ENCODE measurements at regions not wholly inside any gene's neighbourhood (a gene's known extent, or its start where the extent isn't known, plus 50 kb on each side); places are given as distances from the start of the nearest gene placed in this dataset.
A peak's percentile ranks its signal among the peaks of the same experiment; 100 is the strongest.

DNA sequence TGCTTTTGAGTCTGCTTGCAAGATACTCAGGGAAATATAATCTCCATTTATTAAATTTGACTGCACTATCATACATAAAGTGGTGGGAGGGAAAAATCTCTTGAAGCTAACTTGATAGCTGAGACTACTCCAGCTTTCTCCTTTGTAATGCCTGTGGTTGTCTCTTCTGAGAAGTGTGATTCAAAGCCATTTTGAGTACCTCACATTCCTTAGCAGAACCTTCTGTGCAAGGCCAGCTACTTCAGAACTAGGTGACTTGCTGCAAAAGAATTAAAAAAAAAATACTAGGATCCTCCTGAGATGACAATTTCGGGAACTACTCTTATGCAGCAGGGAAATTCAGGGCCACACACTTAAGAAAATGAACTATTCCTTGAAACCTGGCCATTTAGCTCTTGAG lies 294.8 kb downstream of the MDFIC start:
- no peaks in the 10 kb centered on the region for H3K27me3 Mint-ChIP-seq (ENCODE audit: insufficient read depth, low read depth, poor library complexity)
- Histone ChIP-seq H3K27ac (ENCODE audit: low read depth) (no peak overlapping the region), H2AFZ (no peak overlapping the region), H3K9me2 (ENCODE audit: insufficient read depth) (no peaks in the 10 kb centered on the region), H4K20me1 (replicated peaks; ENCODE audit: insufficient read depth) (no peaks in the 10 kb centered on the region), H3K4me1 (ENCODE audit: insufficient read depth) (no peaks in the 10 kb centered on the region), H3F3A (replicated peaks; ENCODE audit: low read depth) (no peaks in the 10 kb centered on the region), H3K27me3 (ENCODE audit: insufficient read depth) (peaks cover 30% of the 10 kb centered on the region), H3K36me3 (ENCODE audit: insufficient read depth) (no peaks in the 10 kb centered on the region), H3K4me2 (no peak overlapping the region), H3K79me2 (replicated peaks; ENCODE audit: insufficient read depth) (no peaks in the 10 kb centered on the region), H3K4me3 (no peak overlapping the region)
- TF ChIP-seq POLR2AphosphoS5 (IDR thresholded peaks at IDR 0.05; ENCODE audit: low read depth) (no peak), CREB1 (CRISPR knock-in tag; IDR thresholded peaks at IDR 0.05; ENCODE audit: low read depth) (no peak), ZNF114 (CRISPR knock-in tag; IDR thresholded peaks at IDR 0.05) (no peak), EZH2phosphoT487 (IDR thresholded peaks at IDR 0.05; ENCODE audit: unreplicated experiment) (no peak), NANOG (IDR thresholded peaks at IDR 0.05; ENCODE audit: borderline replicate concordance) (no peak), JUNB (IDR thresholded peaks at IDR 0.05; ENCODE audit: unreplicated experiment) (no peak), EZH2 (IDR thresholded peaks at IDR 0.05; ENCODE audit: low read depth, unreplicated experiment) (no peak), ZNF331 (CRISPR knock-in tag; IDR thresholded peaks at IDR 0.05; ENCODE audit: low read depth) (no peak), STAT1 (IDR thresholded peaks at IDR 0.05; ENCODE audit: unreplicated experiment) (no peak)
- TF ChIP-seq, protein P1, sequence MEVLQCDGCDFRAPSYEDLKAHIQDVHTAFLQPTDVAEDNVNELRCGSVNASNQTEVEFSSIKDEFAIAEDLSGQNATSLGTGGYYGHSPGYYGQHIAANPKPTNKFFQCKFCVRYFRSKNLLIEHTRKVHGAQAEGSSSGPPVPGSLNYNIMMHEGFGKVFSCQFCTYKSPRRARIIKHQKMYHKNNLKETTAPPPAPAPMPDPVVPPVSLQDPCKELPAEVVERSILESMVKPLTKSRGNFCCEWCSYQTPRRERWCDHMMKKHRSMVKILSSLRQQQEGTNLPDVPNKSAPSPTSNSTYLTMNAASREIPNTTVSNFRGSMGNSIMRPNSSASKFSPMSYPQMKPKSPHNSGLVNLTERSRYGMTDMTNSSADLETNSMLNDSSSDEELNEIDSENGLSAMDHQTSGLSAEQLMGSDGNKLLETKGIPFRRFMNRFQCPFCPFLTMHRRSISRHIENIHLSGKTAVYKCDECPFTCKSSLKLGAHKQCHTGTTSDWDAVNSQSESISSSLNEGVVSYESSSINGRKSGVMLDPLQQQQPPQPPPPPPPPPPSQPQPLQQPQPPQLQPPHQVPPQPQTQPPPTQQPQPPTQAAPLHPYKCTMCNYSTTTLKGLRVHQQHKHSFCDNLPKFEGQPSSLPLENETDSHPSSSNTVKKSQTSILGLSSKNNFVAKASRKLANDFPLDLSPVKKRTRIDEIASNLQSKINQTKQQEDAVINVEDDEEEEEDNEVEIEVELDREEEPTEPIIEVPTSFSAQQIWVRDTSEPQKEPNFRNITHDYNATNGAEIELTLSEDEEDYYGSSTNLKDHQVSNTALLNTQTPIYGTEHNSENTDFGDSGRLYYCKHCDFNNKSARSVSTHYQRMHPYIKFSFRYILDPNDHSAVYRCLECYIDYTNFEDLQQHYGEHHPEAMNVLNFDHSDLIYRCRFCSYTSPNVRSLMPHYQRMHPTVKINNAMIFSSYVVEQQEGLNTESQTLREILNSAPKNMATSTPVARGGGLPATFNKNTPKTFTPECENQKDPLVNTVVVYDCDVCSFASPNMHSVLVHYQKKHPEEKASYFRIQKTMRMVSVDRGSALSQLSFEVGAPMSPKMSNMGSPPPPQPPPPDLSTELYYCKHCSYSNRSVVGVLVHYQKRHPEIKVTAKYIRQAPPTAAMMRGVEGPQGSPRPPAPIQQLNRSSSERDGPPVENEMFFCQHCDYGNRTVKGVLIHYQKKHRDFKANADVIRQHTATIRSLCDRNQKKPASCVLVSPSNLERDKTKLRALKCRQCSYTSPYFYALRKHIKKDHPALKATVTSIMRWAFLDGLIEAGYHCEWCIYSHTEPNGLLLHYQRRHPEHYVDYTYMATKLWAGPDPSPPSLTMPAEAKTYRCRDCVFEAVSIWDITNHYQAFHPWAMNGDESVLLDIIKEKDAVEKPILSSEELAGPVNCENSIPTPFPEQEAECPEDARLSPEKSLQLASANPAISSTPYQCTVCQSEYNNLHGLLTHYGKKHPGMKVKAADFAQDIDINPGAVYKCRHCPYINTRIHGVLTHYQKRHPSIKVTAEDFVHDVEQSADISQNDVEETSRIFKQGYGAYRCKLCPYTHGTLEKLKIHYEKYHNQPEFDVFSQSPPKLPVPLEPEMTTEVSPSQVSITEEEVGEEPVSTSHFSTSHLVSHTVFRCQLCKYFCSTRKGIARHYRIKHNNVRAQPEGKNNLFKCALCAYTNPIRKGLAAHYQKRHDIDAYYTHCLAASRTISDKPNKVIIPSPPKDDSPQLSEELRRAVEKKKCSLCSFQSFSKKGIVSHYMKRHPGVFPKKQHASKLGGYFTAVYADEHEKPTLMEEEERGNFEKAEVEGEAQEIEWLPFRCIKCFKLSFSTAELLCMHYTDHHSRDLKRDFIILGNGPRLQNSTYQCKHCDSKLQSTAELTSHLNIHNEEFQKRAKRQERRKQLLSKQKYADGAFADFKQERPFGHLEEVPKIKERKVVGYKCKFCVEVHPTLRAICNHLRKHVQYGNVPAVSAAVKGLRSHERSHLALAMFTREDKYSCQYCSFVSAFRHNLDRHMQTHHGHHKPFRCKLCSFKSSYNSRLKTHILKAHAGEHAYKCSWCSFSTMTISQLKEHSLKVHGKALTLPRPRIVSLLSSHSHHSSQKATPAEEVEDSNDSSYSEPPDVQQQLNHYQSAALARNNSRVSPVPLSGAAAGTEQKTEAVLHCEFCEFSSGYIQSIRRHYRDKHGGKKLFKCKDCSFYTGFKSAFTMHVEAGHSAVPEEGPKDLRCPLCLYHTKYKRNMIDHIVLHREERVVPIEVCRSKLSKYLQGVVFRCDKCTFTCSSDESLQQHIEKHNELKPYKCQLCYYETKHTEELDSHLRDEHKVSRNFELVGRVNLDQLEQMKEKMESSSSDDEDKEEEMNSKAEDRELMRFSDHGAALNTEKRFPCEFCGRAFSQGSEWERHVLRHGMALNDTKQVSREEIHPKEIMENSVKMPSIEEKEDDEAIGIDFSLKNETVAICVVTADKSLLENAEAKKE (CRISPR knock-in tag; IDR thresholded peaks at IDR 0.05): no peak
- TF ChIP-seq, protein P2, sequence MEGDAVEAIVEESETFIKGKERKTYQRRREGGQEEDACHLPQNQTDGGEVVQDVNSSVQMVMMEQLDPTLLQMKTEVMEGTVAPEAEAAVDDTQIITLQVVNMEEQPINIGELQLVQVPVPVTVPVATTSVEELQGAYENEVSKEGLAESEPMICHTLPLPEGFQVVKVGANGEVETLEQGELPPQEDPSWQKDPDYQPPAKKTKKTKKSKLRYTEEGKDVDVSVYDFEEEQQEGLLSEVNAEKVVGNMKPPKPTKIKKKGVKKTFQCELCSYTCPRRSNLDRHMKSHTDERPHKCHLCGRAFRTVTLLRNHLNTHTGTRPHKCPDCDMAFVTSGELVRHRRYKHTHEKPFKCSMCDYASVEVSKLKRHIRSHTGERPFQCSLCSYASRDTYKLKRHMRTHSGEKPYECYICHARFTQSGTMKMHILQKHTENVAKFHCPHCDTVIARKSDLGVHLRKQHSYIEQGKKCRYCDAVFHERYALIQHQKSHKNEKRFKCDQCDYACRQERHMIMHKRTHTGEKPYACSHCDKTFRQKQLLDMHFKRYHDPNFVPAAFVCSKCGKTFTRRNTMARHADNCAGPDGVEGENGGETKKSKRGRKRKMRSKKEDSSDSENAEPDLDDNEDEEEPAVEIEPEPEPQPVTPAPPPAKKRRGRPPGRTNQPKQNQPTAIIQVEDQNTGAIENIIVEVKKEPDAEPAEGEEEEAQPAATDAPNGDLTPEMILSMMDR (conservative IDR thresholded peaks at IDR 0.05; ENCODE audit: low read depth in 2 of 2): no peak
- TF ChIP-seq, protein P3, sequence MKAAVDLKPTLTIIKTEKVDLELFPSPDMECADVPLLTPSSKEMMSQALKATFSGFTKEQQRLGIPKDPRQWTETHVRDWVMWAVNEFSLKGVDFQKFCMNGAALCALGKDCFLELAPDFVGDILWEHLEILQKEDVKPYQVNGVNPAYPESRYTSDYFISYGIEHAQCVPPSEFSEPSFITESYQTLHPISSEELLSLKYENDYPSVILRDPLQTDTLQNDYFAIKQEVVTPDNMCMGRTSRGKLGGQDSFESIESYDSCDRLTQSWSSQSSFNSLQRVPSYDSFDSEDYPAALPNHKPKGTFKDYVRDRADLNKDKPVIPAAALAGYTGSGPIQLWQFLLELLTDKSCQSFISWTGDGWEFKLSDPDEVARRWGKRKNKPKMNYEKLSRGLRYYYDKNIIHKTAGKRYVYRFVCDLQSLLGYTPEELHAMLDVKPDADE (IDR thresholded peaks at IDR 0.05): no peak
- TF ChIP-seq, protein P4, sequence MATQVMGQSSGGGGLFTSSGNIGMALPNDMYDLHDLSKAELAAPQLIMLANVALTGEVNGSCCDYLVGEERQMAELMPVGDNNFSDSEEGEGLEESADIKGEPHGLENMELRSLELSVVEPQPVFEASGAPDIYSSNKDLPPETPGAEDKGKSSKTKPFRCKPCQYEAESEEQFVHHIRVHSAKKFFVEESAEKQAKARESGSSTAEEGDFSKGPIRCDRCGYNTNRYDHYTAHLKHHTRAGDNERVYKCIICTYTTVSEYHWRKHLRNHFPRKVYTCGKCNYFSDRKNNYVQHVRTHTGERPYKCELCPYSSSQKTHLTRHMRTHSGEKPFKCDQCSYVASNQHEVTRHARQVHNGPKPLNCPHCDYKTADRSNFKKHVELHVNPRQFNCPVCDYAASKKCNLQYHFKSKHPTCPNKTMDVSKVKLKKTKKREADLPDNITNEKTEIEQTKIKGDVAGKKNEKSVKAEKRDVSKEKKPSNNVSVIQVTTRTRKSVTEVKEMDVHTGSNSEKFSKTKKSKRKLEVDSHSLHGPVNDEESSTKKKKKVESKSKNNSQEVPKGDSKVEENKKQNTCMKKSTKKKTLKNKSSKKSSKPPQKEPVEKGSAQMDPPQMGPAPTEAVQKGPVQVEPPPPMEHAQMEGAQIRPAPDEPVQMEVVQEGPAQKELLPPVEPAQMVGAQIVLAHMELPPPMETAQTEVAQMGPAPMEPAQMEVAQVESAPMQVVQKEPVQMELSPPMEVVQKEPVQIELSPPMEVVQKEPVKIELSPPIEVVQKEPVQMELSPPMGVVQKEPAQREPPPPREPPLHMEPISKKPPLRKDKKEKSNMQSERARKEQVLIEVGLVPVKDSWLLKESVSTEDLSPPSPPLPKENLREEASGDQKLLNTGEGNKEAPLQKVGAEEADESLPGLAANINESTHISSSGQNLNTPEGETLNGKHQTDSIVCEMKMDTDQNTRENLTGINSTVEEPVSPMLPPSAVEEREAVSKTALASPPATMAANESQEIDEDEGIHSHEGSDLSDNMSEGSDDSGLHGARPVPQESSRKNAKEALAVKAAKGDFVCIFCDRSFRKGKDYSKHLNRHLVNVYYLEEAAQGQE (IDR thresholded peaks at IDR 0.05; ENCODE audit: unreplicated experiment): no peak
- no peak overlapping the region for H3K27ac Mint-ChIP-seq
- H3K4me1 Mint-ChIP-seq: peaks cover 7% of the 10 kb centered on the region; the same call in 2 of the 3 replicates
- peak; percentile 44; the same call in 2 of the 3 replicates for ATAC-seq
- no peak overlapping the region for H3K4me3 Mint-ChIP-seq
- no peaks in the 10 kb centered on the region for H3K36me3 Mint-ChIP-seq (ENCODE audit: low read depth)
- no peak for DNase-seq (ENCODE audit: low spot score)
- H3K9me3 Mint-ChIP-seq: no peaks in the 10 kb centered on the region
